Astrocyte (in vitro differentiated cells and primary cell): ENCODE measurements at regions not wholly inside any gene's neighbourhood (a gene's known extent, or its start where the extent isn't known, plus 50 kb on each side); places are given as distances from the start of the nearest gene placed in this dataset.
A peak's percentile ranks its signal among the peaks of the same experiment; 100 is the strongest.

ENCODE experiments used
- DNase-seq: peaks from one replicate; pipeline ENCODE4 v3.0.0-alpha.2; 2010; ENCODE audit warnings: low read depth
- FAIRE-seq: peaks from 2 replicates; lab custom pipeline; 2011; peaks lifted over from hg19 to GRCh38; lab: Jason Lieb, UNC
- H2AFZ ChIP-seq: 2 replicates; pipeline ENCODE4 v1.6.0; 2012; ENCODE audit warnings: low read depth, low read length, inconsistent platforms
- H3K27ac ChIP-seq: 2 replicates; pipeline ENCODE4 v1.5.1; 2011; ENCODE audit warnings: low read depth, low read length, inconsistent platforms
- H3K27me3 ChIP-seq: 2 replicates; pipeline ENCODE4 v1.6.0; 2011; ENCODE audit warnings: low read length, inconsistent platforms; ENCODE audit not compliant: insufficient read depth
- H3K36me3 ChIP-seq: 2 replicates; pipeline ENCODE4 v1.5.1; 2011; ENCODE audit warnings: low read length, inconsistent platforms; ENCODE audit not compliant: insufficient read depth
- H3K4me1 ChIP-seq: 2 replicates; pipeline ENCODE4 v1.5.1; 2011; ENCODE audit warnings: low read length, inconsistent platforms; ENCODE audit not compliant: insufficient read depth
- H3K4me2 ChIP-seq: 2 replicates; pipeline ENCODE4 v1.6.0; 2012; ENCODE audit warnings: low read length, inconsistent platforms
- H3K4me3 ChIP-seq: 2 replicates; pipeline ENCODE4 v1.5.1; 2011; ENCODE audit warnings: low read depth, mild to moderate bottlenecking, low read length, inconsistent platforms; ENCODE audit not compliant: insufficient read depth
- H3K79me2 ChIP-seq: 2 replicates; pipeline ENCODE4 v1.6.0; 2012; ENCODE audit warnings: mild to moderate bottlenecking, low read length, inconsistent platforms; ENCODE audit not compliant: insufficient read depth
- H3K9ac ChIP-seq: 2 replicates; pipeline ENCODE4 v1.6.0; 2012; ENCODE audit warnings: mild to moderate bottlenecking, low read length, inconsistent platforms
- H3K9me3 ChIP-seq: 2 replicates; pipeline ENCODE4 v1.5.1; 2012; ENCODE audit warnings: low read depth, mild to moderate bottlenecking, low read length, inconsistent platforms; ENCODE audit not compliant: insufficient read depth
- H4K20me1 ChIP-seq: 2 replicates; pipeline ENCODE4 v1.6.0; 2012; ENCODE audit warnings: low read length, inconsistent platforms; ENCODE audit not compliant: insufficient read depth
- H3K27ac Mint-ChIP-seq: one replicate; pipeline ENCODE4 v1.8.0; 2021; ENCODE audit warnings: mild to moderate bottlenecking, mixed read lengths; ENCODE audit not compliant: unreplicated experiment
- H3K27me3 Mint-ChIP-seq: one replicate; pipeline ENCODE4 v1.8.0; 2021; ENCODE audit warnings: low read depth, mixed read lengths; ENCODE audit not compliant: unreplicated experiment
- H3K36me3 Mint-ChIP-seq: one replicate; pipeline ENCODE4 v1.8.0; 2021; ENCODE audit warnings: low read depth, mixed read lengths; ENCODE audit not compliant: unreplicated experiment
- H3K4me1 Mint-ChIP-seq: one replicate; pipeline ENCODE4 v1.8.0; 2021; ENCODE audit warnings: low read depth, mixed read lengths; ENCODE audit not compliant: unreplicated experiment
- H3K4me3 Mint-ChIP-seq: one replicate; pipeline ENCODE4 v1.8.0; 2021; ENCODE audit warnings: mild to moderate bottlenecking, moderate library complexity, mixed read lengths; ENCODE audit not compliant: unreplicated experiment
- H3K9me3 Mint-ChIP-seq: one replicate; pipeline ENCODE4 v1.8.0; 2021; ENCODE audit warnings: mild to moderate bottlenecking, mixed read lengths; ENCODE audit not compliant: unreplicated experiment
- CTCF ChIP-seq: IDR thresholded peaks from 2 replicates; pipeline ENCODE4 v1.5.1; 2011; ENCODE audit warnings: low read depth, mild to moderate bottlenecking, inconsistent platforms, low read length, moderate library complexity; ENCODE audit not compliant: insufficient read depth
- EZH2 ChIP-seq: IDR thresholded peaks from 2 replicates; pipeline ENCODE4 v1.6.1; 2012; ENCODE audit warnings: mild to moderate bottlenecking, low read length, inconsistent platforms; ENCODE audit not compliant: insufficient read depth

- H3K36me3 Mint-ChIP-seq: peaks cover 14% of the 10 kb centered on the region
- peaks cover 77% of the 10 kb centered on the region for H3K79me2 ChIP-seq
- H3K9me3 Mint-ChIP-seq: no peaks in the 10 kb centered on the region
- no peak for DNase-seq
- H3K27ac Mint-ChIP-seq: peak overlapping the region; percentile 83
- H3K4me3 Mint-ChIP-seq: no peak overlapping the region
- peaks cover 25% of the 10 kb centered on the region for H3K36me3 ChIP-seq
- no peaks in the 10 kb centered on the region for H3K27me3 Mint-ChIP-seq
- H3K9me3 ChIP-seq: no peaks in the 10 kb centered on the region
- no peaks in the 10 kb centered on the region for H3K27me3 ChIP-seq
- H3K4me2 ChIP-seq: no peak overlapping the region
- no peak for FAIRE-seq
- no peak overlapping the region for H3K4me3 ChIP-seq
- peaks cover 24% of the 10 kb centered on the region for H3K4me1 ChIP-seq
- H2AFZ ChIP-seq: no peak overlapping the region
- TF ChIP-seq EZH2: no peak
- TF ChIP-seq CTCF: no peak
- peak overlapping the region; percentile 23 for H3K9ac ChIP-seq
- H3K27ac ChIP-seq: peak overlapping the region; percentile 3
- peaks cover 32% of the 10 kb centered on the region for H3K4me1 Mint-ChIP-seq
- H4K20me1 ChIP-seq: peaks cover 83% of the 10 kb centered on the region
Measured at GRCh38 chr12:124376435-124376834, 81.5 kb downstream of the RFLNA start.

- peaks cover 19% of the 10 kb centered on the region for H3K4me1 ChIP-seq
- H3K9ac ChIP-seq: no peak overlapping the region
- FAIRE-seq: no peak
- H4K20me1 ChIP-seq: peaks cover 83% of the 10 kb centered on the region
- Mint-ChIP-seq H3K36me3 (peaks cover 14% of the 10 kb centered on the region), H3K27ac (peak overlapping the region; percentile 53), H3K9me3 (no peaks in the 10 kb centered on the region), H3K4me3 (no peak overlapping the region), H3K27me3 (no peaks in the 10 kb centered on the region), H3K4me1 (peaks cover 25% of the 10 kb centered on the region)
- no peak for DNase-seq
- H3K27ac ChIP-seq: no peak overlapping the region
- no peak overlapping the region for H3K4me3 ChIP-seq
- TF ChIP-seq CTCF: no peak
- no peak for TF ChIP-seq EZH2
- no peak overlapping the region for H3K4me2 ChIP-seq
- H3K36me3 ChIP-seq: peaks cover 27% of the 10 kb centered on the region
- peaks cover 78% of the 10 kb centered on the region for H3K79me2 ChIP-seq
- no peaks in the 10 kb centered on the region for H3K27me3 ChIP-seq
- H3K9me3 ChIP-seq: no peaks in the 10 kb centered on the region
- no peak overlapping the region for H2AFZ ChIP-seq
Measured at GRCh38 chr12:124375789-124376175, 80.9 kb downstream of the RFLNA start.

GRCh38 chr12:124375141-124375788 is 80.4 kb downstream of the RFLNA start:
- Histone ChIP-seq H2AFZ (no peak overlapping the region), H3K27ac (no peak overlapping the region), H3K4me3 (no peak overlapping the region), H3K4me2 (no peak overlapping the region), H3K9me3 (no peaks in the 10 kb centered on the region), H3K4me1 (peaks cover 18% of the 10 kb centered on the region), H4K20me1 (peaks cover 83% of the 10 kb centered on the region), H3K36me3 (peaks cover 27% of the 10 kb centered on the region), H3K79me2 (peaks cover 83% of the 10 kb centered on the region), H3K27me3 (no peaks in the 10 kb centered on the region), H3K9ac (no peak overlapping the region)
- no peaks in the 10 kb centered on the region for H3K9me3 Mint-ChIP-seq
- H3K27me3 Mint-ChIP-seq: no peaks in the 10 kb centered on the region
- TF ChIP-seq EZH2 (no peak), CTCF (peak; percentile 8)
- FAIRE-seq (no peak), DNase-seq (no peak)
- H3K36me3 Mint-ChIP-seq: peaks cover 16% of the 10 kb centered on the region
- peak overlapping the region; percentile 53 for H3K27ac Mint-ChIP-seq
- H3K4me3 Mint-ChIP-seq: no peak overlapping the region
- peaks cover 25% of the 10 kb centered on the region for H3K4me1 Mint-ChIP-seq
